Keratinocyte (primary cell): ENCODE measurements at regions not wholly inside any gene's neighbourhood (a gene's known extent, or its start where the extent isn't known, plus 50 kb on each side); places are given as distances from the start of the nearest gene placed in this dataset.

Experiments
- DNase-seq: peaks from one replicate; pipeline ENCODE4 v3.0.0-alpha.2; 2011; ENCODE audit warnings: low read depth, missing footprints, low spot score
- FAIRE-seq: peaks from 2 replicates; lab custom pipeline; 2011; peaks lifted over from hg19 to GRCh38; lab: Jason Lieb, UNC
- H2AFZ ChIP-seq: 2 replicates; pipeline ENCODE4 v1.6.0; 2012; ENCODE audit warnings: low read length, control low read depth, inconsistent platforms; ENCODE audit not compliant: control insufficient read depth
- H3K27ac ChIP-seq: 2 replicates; pipeline ENCODE4 v1.5.1; 2011; ENCODE audit warnings: low read length; ENCODE audit not compliant: control insufficient read depth, insufficient read depth
- H3K27me3 ChIP-seq: 3 replicates; pipeline ENCODE4 v1.6.0; 2011; ENCODE audit warnings: low read length; ENCODE audit not compliant: control insufficient read depth, insufficient read depth; ENCODE audit errors: extremely low read depth
- H3K36me3 ChIP-seq, 2 experiments: 2 replicates in 1 of 2; 3 replicates in 1 of 2; pipeline ENCODE4 v1.5.1; 2011; ENCODE audit warnings: low read length in 2 of 2, mild to moderate bottlenecking in 1 of 2; ENCODE audit not compliant: control insufficient read depth in 2 of 2, insufficient read depth in 2 of 2; ENCODE audit errors: extremely low read depth in 1 of 2
- H3K4me1 ChIP-seq: 3 replicates; pipeline ENCODE4 v1.5.1; 2011; ENCODE audit warnings: low read length; ENCODE audit not compliant: control insufficient read depth, insufficient read depth; ENCODE audit errors: extremely low read depth
- H3K4me2 ChIP-seq: 3 replicates; pipeline ENCODE4 v1.6.0; 2011; ENCODE audit warnings: low read depth, low read length; ENCODE audit not compliant: control insufficient read depth, insufficient read depth; ENCODE audit errors: extremely low read depth
- H3K4me3 ChIP-seq, 3 experiments: fragments of 200-600 bp in 1 of 3; sonication (generic) in 1 of 3; 2 replicates in 2 of 3; 3 replicates in 1 of 3; pipeline ENCODE4 v1.5.1; 2011 to 2016; ENCODE audit warnings: low read length in 3 of 3, mild to moderate bottlenecking in 3 of 3, control low read depth in 2 of 3, inconsistent platforms in 1 of 3, low read depth in 1 of 3, mixed read lengths in 1 of 3, mixed run types in 1 of 3, moderate library complexity in 1 of 3; ENCODE audit not compliant: control insufficient read depth in 2 of 3, insufficient read depth in 2 of 3; ENCODE audit errors: extremely low read depth in 1 of 3
- H3K79me2 ChIP-seq: 2 replicates; pipeline ENCODE4 v1.6.0; 2012; ENCODE audit warnings: low read length; ENCODE audit not compliant: control insufficient read depth, insufficient read depth
- H3K9ac ChIP-seq: 3 replicates; pipeline ENCODE4 v1.6.0; 2011; ENCODE audit warnings: low read length; ENCODE audit not compliant: control insufficient read depth, insufficient read depth; ENCODE audit errors: extremely low read depth
- H3K9me1 ChIP-seq: 3 replicates; pipeline ENCODE4 v1.6.0; 2011; ENCODE audit warnings: low read length; ENCODE audit not compliant: control insufficient read depth, insufficient read depth; ENCODE audit errors: extremely low read depth
- H3K9me3 ChIP-seq: 2 replicates; pipeline ENCODE4 v1.5.1; 2012; ENCODE audit warnings: low read depth, low read length; ENCODE audit not compliant: control insufficient read depth
- H4K20me1 ChIP-seq: 3 replicates; pipeline ENCODE4 v1.6.0; 2011; ENCODE audit warnings: low read length; ENCODE audit not compliant: control insufficient read depth, insufficient read depth; ENCODE audit errors: extremely low read depth
- EZH2 ChIP-seq: IDR thresholded peaks from one replicate; pipeline ENCODE4 v1.6.1; 2012; ENCODE audit warnings: inconsistent platforms, mild to moderate bottlenecking, low read length, moderate library complexity
- dilution Hi-C: fragments of 300-500 bp; cut with MboI; formaldehyde crosslinking; loops from one replicate; pipeline ENCODE4 v1.7.0; 2020; ENCODE audit warnings: low sequenced_read_pairs; ENCODE audit not compliant: extremely low pct_ligation_motif_present
- TF ChIP-seq, protein P1 (sequence below), 3 experiments: IDR thresholded peaks in 1 of 3; conservative IDR thresholded peaks in 1 of 3; optimal IDR thresholded peaks in 1 of 3; 2 replicates in 2 of 3; 3 replicates in 1 of 3; pipeline versions ENCODE3 to v1.5.1; 2011; ENCODE audit warnings: low read length in 3 of 3, mild to moderate bottlenecking in 3 of 3, moderate library complexity in 2 of 3, control low read depth in 1 of 3, inconsistent platforms in 1 of 3; ENCODE audit not compliant: insufficient read depth in 2 of 3; ENCODE audit errors: extremely low read depth in 1 of 3

DNA sequence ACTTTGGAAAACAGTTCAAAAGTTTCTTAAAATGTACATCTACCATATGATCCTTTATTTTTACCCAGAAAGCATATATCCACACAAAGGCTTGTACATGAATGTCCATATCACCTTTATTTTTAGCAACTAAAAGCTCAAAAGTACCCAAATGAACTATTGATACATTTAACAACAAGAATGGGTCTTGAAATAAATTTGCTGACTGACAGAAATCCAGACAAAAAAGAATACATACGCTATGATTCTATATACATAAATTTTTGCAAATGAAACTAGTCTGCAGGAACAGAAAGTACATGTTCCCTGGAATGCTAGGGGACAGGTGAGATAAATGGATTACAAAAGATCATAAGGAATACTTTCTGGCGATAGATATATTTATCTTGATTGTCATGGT lies 96.3 kb upstream of the KYNU start:
- Histone ChIP-seq H4K20me1 (no peaks in the 10 kb centered on the region), H3K9ac (no peak overlapping the region), H3K27me3 (no peaks in the 10 kb centered on the region), H3K4me3 (no peak overlapping the region), H3K36me3 (no peaks in the 10 kb centered on the region), H3K4me1 (no peaks in the 10 kb centered on the region), H3K9me3 (no peaks in the 10 kb centered on the region), H3K9me1 (no peaks in the 10 kb centered on the region), H2AFZ (no peak overlapping the region), H3K79me2 (no peaks in the 10 kb centered on the region), H3K4me2 (no peak overlapping the region), H3K27ac (no peak overlapping the region)
- no peak for FAIRE-seq
- TF ChIP-seq, protein P1, sequence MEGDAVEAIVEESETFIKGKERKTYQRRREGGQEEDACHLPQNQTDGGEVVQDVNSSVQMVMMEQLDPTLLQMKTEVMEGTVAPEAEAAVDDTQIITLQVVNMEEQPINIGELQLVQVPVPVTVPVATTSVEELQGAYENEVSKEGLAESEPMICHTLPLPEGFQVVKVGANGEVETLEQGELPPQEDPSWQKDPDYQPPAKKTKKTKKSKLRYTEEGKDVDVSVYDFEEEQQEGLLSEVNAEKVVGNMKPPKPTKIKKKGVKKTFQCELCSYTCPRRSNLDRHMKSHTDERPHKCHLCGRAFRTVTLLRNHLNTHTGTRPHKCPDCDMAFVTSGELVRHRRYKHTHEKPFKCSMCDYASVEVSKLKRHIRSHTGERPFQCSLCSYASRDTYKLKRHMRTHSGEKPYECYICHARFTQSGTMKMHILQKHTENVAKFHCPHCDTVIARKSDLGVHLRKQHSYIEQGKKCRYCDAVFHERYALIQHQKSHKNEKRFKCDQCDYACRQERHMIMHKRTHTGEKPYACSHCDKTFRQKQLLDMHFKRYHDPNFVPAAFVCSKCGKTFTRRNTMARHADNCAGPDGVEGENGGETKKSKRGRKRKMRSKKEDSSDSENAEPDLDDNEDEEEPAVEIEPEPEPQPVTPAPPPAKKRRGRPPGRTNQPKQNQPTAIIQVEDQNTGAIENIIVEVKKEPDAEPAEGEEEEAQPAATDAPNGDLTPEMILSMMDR (optimal IDR thresholded peaks at IDR 0.05 in 1 of 3, IDR thresholded peaks at IDR 0.05 in 1 of 3, conservative IDR thresholded peaks at IDR 0.05 in 1 of 3; ENCODE audit: extremely low read depth in 1 of 3, insufficient read depth in 2 of 3, low read length in 3 of 3) = no peak
- no peak for TF ChIP-seq EZH2
- DNase-seq = no peak
- dilution Hi-C loops = no loop called here

DNA sequence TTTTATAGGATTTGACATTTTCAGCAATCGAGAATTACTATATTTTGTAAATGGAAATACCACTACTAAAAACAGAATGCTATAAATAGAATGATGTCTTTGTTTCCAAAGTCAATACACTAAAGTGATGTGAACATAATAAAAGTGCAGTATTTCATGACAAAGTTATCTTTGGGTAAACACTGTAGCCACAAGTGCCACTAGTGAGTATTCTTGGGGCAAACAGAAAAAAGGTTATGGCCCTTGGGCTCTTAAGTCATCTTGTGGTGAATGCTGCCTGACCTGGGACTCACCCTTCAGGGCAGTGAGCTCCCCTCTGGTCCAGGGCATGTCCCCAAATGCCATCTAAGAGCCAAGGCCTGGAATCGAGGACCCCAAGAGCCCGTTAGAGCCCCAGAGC lies 99.2 kb upstream of the KYNU start:
- Histone ChIP-seq H3K9me3 (no peaks in the 10 kb centered on the region), H3K4me1 (no peaks in the 10 kb centered on the region), H3K79me2 (no peaks in the 10 kb centered on the region), H4K20me1 (no peaks in the 10 kb centered on the region), H3K36me3 (no peaks in the 10 kb centered on the region), H3K9ac (no peak overlapping the region), H2AFZ (no peak overlapping the region), H3K27ac (no peak overlapping the region), H3K4me2 (no peak overlapping the region), H3K4me3 (no peak overlapping the region), H3K9me1 (no peaks in the 10 kb centered on the region), H3K27me3 (no peaks in the 10 kb centered on the region)
- dilution Hi-C loops = no loop called here
- DNase-seq = no peak
- TF ChIP-seq EZH2 = no peak
- FAIRE-seq = no peak

DNA sequence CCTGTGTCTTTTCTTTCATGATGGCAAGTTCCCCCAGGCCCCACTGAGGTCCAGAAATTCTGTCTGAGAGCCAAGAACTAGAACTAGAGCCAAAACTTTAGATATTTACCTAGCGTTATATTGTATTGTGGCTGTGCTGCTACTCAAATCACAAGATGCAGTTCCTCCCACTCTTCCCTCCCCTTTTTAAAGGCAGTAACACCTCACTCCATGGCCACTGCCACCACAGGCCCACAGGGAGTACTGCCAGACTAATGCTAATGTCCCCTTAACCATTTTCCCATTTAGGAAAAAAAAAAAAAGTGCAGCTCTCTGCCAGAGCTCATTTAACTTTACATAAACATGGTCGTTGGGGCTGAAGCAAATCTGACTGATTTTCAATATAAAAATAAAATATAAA lies 99.7 kb upstream of the KYNU start:
- H3K27me3 ChIP-seq = no peaks in the 10 kb centered on the region
- no peaks in the 10 kb centered on the region for H3K4me1 ChIP-seq
- TF ChIP-seq, protein P1 (optimal IDR thresholded peaks at IDR 0.05 in 1 of 3, IDR thresholded peaks at IDR 0.05 in 1 of 3, conservative IDR thresholded peaks at IDR 0.05 in 1 of 3; ENCODE audit: extremely low read depth in 1 of 3, insufficient read depth in 2 of 3, low read length in 3 of 3) = no peak
- TF ChIP-seq EZH2 = no peak
- no peaks in the 10 kb centered on the region for H4K20me1 ChIP-seq
- no peaks in the 10 kb centered on the region for H3K36me3 ChIP-seq
- H2AFZ ChIP-seq = no peak overlapping the region
- H3K27ac ChIP-seq = no peak overlapping the region
- no peak overlapping the region for H3K9ac ChIP-seq
- dilution Hi-C loops = no loop called here
- no peaks in the 10 kb centered on the region for H3K9me3 ChIP-seq
- no peak overlapping the region for H3K4me2 ChIP-seq
- no peaks in the 10 kb centered on the region for H3K79me2 ChIP-seq
- DNase-seq (no peak), FAIRE-seq (no peak)
- no peak overlapping the region for H3K4me3 ChIP-seq
- H3K9me1 ChIP-seq = no peaks in the 10 kb centered on the region
